T-helper 2 cell treated with Interferon-gamma antibody and Interleukin-4, amounts not matched to agents 100 ng/mL and 5 ng/mL, for 36 hours (primary cell): ENCODE measurements at regions not wholly inside any gene's neighbourhood (a gene's known extent, or its start where the extent isn't known, plus 50 kb on each side); places are given as distances from the start of the nearest gene placed in this dataset.

ENCODE experiments used
- intact Hi-C: fragments of 100-400 bp; cut with micrococcal nuclease; formaldehyde crosslinking; loops from one replicate; pipeline ENCODE4 v1.15.1; 2023

- intact Hi-C loops, result no loop called here
These were observed 234.6 kb downstream of the ZEB2 start for GRCh38 chr2:144285324-144285723.

GRCh38 chr2:144281476-144281875 is 238.4 kb downstream of the ZEB2 start:
- intact Hi-C loops, result no loop called here

GRCh38 chr2:144280009-144280408 is 239.9 kb downstream of the ZEB2 start:
- intact Hi-C loops, result no loop called here

GRCh38 chr2:144279165-144279564 is 240.8 kb downstream of the ZEB2 start:
- intact Hi-C loops, result no loop called here

- intact Hi-C loops, result no loop called here
These were observed 242.1 kb downstream of the ZEB2 start for GRCh38 chr2:144277622-144278354.

- intact Hi-C loops, result no loop called here
These were observed 244.6 kb downstream of the ZEB2 start for GRCh38 chr2:144275340-144275739.

- intact Hi-C loops, result no loop called here
These were observed 245.8 kb downstream of the ZEB2 start for GRCh38 chr2:144274131-144274530.

- intact Hi-C loops, result no loop called here
These were observed 249.0 kb downstream of the ZEB2 start for GRCh38 chr2:144270951-144271350.

- intact Hi-C loops, result loop anchor here (5.0 kb wide), 1 partner anchor 54 kb away; no protein-coding TSS in a partner anchor
These were observed 251.8 kb downstream of the ZEB2 start for GRCh38 chr2:144268036-144268678.

GRCh38 chr2:144267239-144267638 is 252.7 kb downstream of the ZEB2 start:
- intact Hi-C loops, result loop anchor here (5.0 kb wide), 1 partner anchor 55 kb away; no protein-coding TSS in a partner anchor

GRCh38 chr2:144265654-144266053 is 254.3 kb downstream of the ZEB2 start:
- intact Hi-C loops, result loop anchor here (5.0 kb wide), 1 partner anchor 57 kb away; no protein-coding TSS in a partner anchor

GRCh38 chr2:144261966-144262365 is 258.0 kb downstream of the ZEB2 start:
- intact Hi-C loops, result no loop called here

GRCh38 chr2:144261336-144261735 is 258.6 kb downstream of the ZEB2 start:
- intact Hi-C loops, result no loop called here

GRCh38 chr2:144259332-144259731 is 260.6 kb downstream of the ZEB2 start:
- intact Hi-C loops, result no loop called here

- intact Hi-C loops, result no loop called here
These were observed 261.8 kb downstream of the ZEB2 start for GRCh38 chr2:144258154-144258553.

- intact Hi-C loops, result no loop called here
These were observed 262.8 kb downstream of the ZEB2 start for GRCh38 chr2:144256996-144257707.

GRCh38 chr2:144254342-144255235 is 265.3 kb downstream of the ZEB2 start:
- intact Hi-C loops, result no loop called here

- intact Hi-C loops, result no loop called here
These were observed 266.2 kb downstream of the ZEB2 start for GRCh38 chr2:144253743-144254142.

GRCh38 chr2:144252694-144253093 is 267.2 kb downstream of the ZEB2 start:
- intact Hi-C loops, result no loop called here

GRCh38 chr2:144249035-144249637 is 270.8 kb downstream of the ZEB2 start:
- intact Hi-C loops, result no loop called here
